ENCODE measurements at regions not wholly inside any gene's neighbourhood (a gene's known extent, or its start where the extent isn't known, plus 50 kb on each side); places are given as distances from the start of the nearest gene placed in this dataset.

- TF ChIP-seq, protein P1, sequence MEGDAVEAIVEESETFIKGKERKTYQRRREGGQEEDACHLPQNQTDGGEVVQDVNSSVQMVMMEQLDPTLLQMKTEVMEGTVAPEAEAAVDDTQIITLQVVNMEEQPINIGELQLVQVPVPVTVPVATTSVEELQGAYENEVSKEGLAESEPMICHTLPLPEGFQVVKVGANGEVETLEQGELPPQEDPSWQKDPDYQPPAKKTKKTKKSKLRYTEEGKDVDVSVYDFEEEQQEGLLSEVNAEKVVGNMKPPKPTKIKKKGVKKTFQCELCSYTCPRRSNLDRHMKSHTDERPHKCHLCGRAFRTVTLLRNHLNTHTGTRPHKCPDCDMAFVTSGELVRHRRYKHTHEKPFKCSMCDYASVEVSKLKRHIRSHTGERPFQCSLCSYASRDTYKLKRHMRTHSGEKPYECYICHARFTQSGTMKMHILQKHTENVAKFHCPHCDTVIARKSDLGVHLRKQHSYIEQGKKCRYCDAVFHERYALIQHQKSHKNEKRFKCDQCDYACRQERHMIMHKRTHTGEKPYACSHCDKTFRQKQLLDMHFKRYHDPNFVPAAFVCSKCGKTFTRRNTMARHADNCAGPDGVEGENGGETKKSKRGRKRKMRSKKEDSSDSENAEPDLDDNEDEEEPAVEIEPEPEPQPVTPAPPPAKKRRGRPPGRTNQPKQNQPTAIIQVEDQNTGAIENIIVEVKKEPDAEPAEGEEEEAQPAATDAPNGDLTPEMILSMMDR (IDR thresholded peaks at IDR 0.05; ENCODE audit: control extremely low read depth in 1 of 3, insufficient read depth in 1 of 3, low read depth in 1 of 3, low read length in 3 of 3): no peak
- no peak for TF ChIP-seq YY1 (IDR thresholded peaks at IDR 0.05; ENCODE audit: low read depth, low read length)
- no peak for TF ChIP-seq RNF2 (IDR thresholded peaks at IDR 0.05; ENCODE audit: borderline replicate concordance, low read depth, low read length, missing control alignments, poor library complexity, severe bottlenecking)
- TF ChIP-seq CTBP2 (IDR thresholded peaks at IDR 0.05; ENCODE audit: borderline replicate concordance, insufficient read depth, insufficient read length, low read length): no peak
- TF ChIP-seq CHD2 (IDR thresholded peaks at IDR 0.05; ENCODE audit: low read length): no peak
- TF ChIP-seq RBBP5 (IDR thresholded peaks at IDR 0.05; ENCODE audit: borderline replicate concordance, low read depth, low read length): no peak
Observed at GRCh38 chr4:164461901-164462300, 292.0 kb upstream of the SMIM31 start (continued).

Data from H1 (cell line).